Uterus (tissue), 2 donors: ENCODE measurements at regions not wholly inside any gene's neighbourhood (a gene's known extent, or its start where the extent isn't known, plus 50 kb on each side); places are given as distances from the start of the nearest gene placed in this dataset.

Experiments
- CTCF ChIP-seq, 4 experiments: fragments of 200-600 bp in 2 of 4; fragments of 450-650 bp in 2 of 4; sonication (generic) in 2 of 4; IDR thresholded peaks; one replicate each; pipeline ENCODE4 v1.5.1; 2016 to 2019; ENCODE audit warnings: antibody characterized with exemption in 4 of 4, mild to moderate bottlenecking in 2 of 4, moderate library complexity in 1 of 4
- POLR2A ChIP-seq, 2 donors: fragments of 450-650 bp; IDR thresholded peaks; one replicate each; pipeline ENCODE4 v1.6.1; 2016; ENCODE audit warnings: antibody characterized with exemption in 2 of 2, mild to moderate bottlenecking in 1 of 2, moderate library complexity in 1 of 2

- TF ChIP-seq POLR2A (IDR thresholded peaks at IDR 0.05) (no peak), CTCF (IDR thresholded peaks at IDR 0.05) (no peak)
Observed at GRCh38 chr18:77711096-77711495, 461.4 kb downstream of the GALR1 start.
